Sciatic nerve (tissue), 2 donors: ENCODE measurements at regions not wholly inside any gene's neighbourhood (a gene's known extent, or its start where the extent isn't known, plus 50 kb on each side); places are given as distances from the start of the nearest gene placed in this dataset.
"Not testable (repeated sequence)": the region's sequence is repeated elsewhere in the genome, so short reads cannot be mapped to it uniquely, and the experiment has no call there.

ENCODE experiments used
- ATAC-seq: fragments of 200-7000 bp; cut with Tn5 transposase; one replicate; pipeline ENCODE4 v1.9.1; 2020; ENCODE audit warnings: mild to moderate bottlenecking, moderate library complexity
- DNase-seq: peaks from one replicate; pipeline ENCODE4 v3.0.0-alpha.2; 2020; ENCODE audit warnings: low spot score
- intact Hi-C: fragments of 100-400 bp; cut with DNase I; formaldehyde crosslinking; loops from one replicate; pipeline ENCODE4 v1.14.2; 2022
- donor health status: DM: no; HTN: no; CAD: no.
- donor health status: DM: no; HTN: no; CAD: no.

DNA sequence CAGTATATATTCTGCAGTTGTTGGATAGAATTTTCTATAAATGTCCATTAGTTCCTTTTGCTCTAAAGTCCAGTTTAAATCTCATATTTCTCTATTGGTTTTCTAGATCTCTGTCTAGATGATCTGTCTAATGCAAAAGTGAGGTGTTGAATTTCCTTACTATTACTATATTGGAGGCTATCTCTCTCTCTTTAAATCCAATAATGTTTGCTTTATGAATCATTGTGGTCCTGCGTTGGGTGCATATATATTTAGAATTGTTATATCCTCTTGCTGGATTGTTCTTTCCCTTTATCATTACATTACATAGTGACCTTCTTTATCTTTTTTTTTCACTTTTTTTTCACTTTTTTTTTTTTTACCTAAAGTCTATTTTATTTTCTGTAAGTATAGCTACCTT is 208.5 kb upstream of the ASCC3 start:
- intact Hi-C loops, result no loop called here
- ATAC-seq, result no peak

DNA sequence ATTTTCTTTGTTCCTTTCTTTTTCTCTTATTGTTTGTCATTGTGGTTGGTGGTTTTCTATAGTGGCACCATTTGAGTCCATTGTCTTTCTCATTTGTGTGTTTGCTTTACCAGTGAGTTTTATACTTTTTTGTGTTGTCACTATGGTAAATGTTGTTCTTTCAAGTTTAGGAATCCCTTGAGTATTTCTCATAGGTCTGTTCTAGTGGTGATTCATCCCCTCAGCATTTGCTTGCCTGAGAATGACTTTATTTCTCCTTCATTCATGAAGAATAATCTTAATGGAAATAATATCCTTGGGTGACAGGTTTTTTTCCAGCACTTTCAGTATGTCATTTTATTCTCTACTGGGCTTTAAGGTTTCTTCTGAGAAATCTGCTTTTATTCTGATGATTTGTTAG is 209.2 kb upstream of the ASCC3 start:
- ATAC-seq, result no peak
- intact Hi-C loops, result no loop called here
- no peak for DNase-seq

More for the DNA sequence above, 208.5 kb upstream of the ASCC3 start:
- no peak for DNase-seq

DNA sequence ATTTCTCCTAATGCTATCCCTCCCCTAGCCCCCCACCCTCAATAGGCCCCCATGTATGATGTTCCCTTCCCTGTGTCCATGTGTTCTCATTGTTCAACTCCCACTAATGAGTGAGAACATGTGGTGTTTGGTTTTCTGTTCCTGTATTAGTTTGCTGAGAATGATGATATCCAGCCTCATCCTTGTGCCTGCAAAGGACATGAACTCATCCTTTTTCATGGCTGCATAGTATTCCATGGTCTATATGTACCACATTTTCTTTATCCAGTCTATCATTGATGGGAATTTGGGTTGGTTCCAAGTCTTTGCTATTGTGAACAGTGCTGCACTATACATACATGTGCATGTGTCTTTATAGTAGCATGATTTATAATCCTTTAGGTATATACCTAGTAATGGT is 217.5 kb upstream of the ASCC3 start:
- ATAC-seq, DNase-seq, intact Hi-C loops: not testable (repeated sequence)

GRCh38 chr6:101102702-101103101 is 221.6 kb upstream of the ASCC3 start:
- intact Hi-C loops, result no loop called here
- DNase-seq (no peak), ATAC-seq (no peak)

GRCh38 chr6:101108286-101108685 is 227.2 kb upstream of the ASCC3 start:
- DNase-seq, result no peak
- ATAC-seq, result no peak
- intact Hi-C loops, result no loop called here

GRCh38 chr6:101110814-101111213 is 229.7 kb upstream of the ASCC3 start:
- ATAC-seq (peak; percentile 72), DNase-seq (no peak)
- intact Hi-C loops, result no loop called here

DNA sequence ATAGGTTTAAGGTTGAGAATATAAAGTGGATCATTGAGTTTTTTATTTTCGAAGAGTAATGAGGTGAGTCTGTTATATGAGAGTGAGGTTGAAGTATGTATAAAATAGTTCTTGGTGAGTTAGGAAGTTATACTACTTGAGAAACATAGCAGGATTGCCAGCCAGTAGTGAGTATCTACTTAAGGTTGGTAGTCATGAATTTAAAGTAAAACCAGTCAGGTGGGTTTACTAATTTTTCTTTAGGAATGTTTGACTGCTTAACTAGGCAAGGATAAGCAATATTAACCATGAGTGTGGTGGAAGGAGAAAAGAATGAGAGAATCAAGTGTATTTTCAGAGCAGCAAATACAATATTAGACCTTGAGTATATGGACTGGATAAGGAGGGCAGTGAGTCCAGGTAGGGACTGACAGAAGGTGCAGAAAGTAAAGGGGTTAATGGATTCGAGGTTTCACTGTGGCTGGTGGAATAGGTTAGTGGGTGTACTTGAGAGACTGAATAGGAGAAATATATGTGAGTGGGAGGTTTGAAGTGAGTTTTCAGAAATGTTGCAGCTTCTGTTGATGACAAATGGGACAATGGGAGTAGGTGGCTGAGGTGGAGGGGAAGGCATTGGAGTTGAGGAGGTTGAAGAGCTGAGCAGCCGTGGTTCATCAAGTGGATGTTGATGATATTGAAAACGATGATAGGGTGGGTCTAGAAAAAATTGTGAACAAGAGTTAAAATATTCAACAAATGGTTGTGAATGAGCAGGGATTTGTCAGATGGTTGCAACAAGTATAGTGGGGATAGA is 232.5 kb upstream of the ASCC3 start:
- intact Hi-C loops, result no loop called here
- ATAC-seq, result no peak

GRCh38 chr6:101114703-101115102 is 233.6 kb upstream of the ASCC3 start:
- no peak for DNase-seq
- intact Hi-C loops, result no loop called here
- ATAC-seq, result no peak

More for the DNA sequence above, 232.5 kb upstream of the ASCC3 start:
- DNase-seq, result no peak

- ATAC-seq, result no peak
- intact Hi-C loops, result no loop called here
Measured at GRCh38 chr6:101116337-101116736, 235.2 kb upstream of the ASCC3 start.

DNA sequence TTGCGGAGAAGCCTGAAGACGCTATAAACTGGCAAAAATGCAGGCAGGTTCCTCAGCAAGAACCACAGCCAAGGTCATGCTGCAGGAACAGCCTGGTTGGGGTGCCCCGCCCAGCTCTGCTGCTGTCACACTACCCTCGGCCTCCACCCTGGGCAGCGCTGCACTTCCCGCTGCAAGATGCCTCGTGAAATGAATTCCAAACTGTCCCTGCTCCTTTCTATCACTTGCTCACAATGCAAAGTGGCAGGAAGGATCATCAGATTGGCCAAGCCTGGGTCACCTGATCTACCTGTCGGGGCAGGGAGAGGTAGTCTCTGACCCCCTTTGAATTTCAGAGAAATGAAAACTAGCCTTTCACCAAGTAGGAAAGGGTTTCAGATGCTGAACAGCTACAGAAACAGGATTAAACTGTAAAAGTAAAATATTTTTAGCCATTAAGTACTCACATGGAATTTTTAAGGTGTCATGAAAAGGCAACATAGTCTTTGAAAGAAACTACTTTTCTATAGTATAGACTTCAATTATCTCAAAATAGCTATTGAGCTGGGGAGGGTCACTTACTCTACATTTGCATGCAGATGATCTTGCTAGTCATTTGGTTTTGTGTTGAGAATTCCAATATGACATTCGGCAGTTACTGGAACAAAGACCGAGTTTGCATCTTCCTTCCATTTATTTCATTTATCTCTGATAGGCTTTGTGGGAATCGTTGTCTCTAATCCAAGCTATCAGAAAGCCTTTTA is 236.4 kb upstream of the ASCC3 start:
- intact Hi-C loops, result no loop called here
- DNase-seq (no peak), ATAC-seq (no peak)

More at GRCh38 chr6:101116337-101116736, 235.2 kb upstream of the ASCC3 start:
- DNase-seq, result no peak

DNA sequence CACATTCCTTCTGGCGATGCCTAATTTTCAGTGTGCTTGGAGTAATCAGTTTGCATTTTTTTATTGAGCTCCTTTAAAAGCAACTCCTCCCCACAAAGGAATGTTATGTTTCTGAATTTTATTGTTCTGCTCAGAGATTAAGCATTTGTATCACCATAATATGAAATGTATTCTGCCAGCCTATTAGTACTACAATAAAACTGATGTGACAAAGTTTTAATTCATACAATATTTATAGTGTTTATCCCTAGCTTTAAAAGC is 236.9 kb upstream of the ASCC3 start:
- intact Hi-C loops, result no loop called here
- no peak for ATAC-seq

GRCh38 chr6:101120747-101121146 is 239.6 kb upstream of the ASCC3 start:
- intact Hi-C loops, result no loop called here
- no peak for ATAC-seq
- DNase-seq, result no peak

More for the DNA sequence above, 236.9 kb upstream of the ASCC3 start:
- DNase-seq, result no peak

GRCh38 chr6:101125380-101125971 is 244.3 kb upstream of the ASCC3 start:
- ATAC-seq (no peak), DNase-seq (no peak)
- intact Hi-C loops, result no loop called here

DNA sequence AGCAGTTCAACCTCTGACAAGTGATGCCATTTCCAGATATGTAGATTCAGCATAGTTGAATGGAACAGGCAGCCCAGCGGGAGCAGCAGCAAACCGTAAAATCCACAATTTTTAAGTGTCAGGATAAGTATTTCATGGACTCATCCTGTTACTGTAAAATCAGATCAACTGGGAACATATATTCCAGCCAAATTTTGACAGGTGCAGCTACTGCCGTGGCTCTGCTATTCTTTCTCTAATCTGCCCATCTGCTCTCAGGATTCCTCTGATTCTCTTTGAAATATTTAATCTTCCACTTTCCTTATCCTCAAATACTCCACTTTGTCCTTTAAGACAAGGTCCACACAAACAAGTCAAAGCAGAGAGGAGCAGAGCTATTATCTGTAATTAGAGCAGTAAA is 245.4 kb upstream of the ASCC3 start:
- no peak for ATAC-seq
- intact Hi-C loops, result no loop called here
- DNase-seq, result no peak

GRCh38 chr6:101129851-101130250 is 248.7 kb upstream of the ASCC3 start:
- DNase-seq (no peak), ATAC-seq (no peak)
- intact Hi-C loops, result no loop called here

DNA sequence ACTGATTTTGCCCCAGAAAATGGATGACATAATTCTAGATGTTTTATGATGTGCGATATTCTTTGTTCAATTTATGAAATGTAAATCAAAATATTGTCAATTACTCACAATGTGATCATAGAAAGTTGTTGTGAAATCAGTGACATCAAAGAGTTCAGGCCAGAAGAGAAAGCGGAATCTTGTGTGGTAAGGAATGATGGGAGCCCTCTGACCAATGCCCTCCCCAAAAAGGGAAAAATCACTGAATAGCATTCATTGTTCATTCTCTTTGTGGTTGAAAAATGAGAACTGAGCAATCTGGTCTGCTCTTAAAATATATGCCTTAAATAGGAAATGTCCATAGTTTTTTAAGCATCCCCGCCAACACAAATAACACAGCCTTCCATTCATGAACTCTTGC is 247.1 kb upstream of the GRIK2 start:
- no peak for DNase-seq
- no peak for ATAC-seq
- intact Hi-C loops, result no loop called here

GRCh38 chr6:101150226-101150625 is 243.3 kb upstream of the GRIK2 start:
- ATAC-seq (no peak), DNase-seq (no peak)
- intact Hi-C loops, result no loop called here

DNA sequence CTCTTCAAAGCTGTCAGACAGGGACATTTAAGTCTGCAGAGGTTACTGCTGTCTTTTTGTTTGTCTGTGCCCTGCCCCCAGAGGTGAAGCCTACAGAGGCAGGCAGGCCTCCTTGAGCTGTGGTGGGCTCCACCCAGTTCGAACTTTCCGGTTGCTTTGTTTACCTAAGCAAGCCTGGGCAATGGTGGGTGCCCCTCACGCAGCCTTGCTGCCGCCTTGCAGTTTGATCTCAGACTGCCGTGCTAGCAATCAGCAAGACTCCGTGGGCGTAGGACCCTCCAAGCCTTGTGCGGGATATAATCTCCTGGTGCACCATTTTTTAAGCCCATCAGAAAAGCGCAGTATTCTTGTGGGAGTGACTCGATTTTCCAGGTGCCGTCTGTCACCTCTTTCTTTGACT is 235.9 kb upstream of the GRIK2 start:
- intact Hi-C loops, DNase-seq, ATAC-seq: not testable (repeated sequence)

DNA sequence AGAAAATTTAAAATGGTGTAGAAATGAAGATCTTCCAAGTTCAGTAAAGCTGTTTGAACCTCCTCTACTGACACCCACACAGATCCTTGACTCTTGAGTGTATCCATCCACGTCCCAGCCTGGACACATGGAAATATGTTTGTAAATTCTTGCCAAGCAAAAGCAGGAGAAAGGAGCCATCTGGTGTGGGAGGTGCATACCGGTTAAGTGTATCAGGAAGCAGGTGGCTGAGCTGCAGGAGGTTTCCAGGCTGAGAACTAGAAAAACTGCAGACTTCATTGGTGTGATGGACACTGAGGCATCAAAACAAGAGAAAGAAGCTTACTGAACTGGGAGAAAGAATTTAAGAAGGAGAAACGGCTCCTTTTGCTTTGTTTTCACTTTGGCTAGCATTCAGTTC is 229.9 kb upstream of the GRIK2 start:
- no peak for ATAC-seq
- intact Hi-C loops, result no loop called here

GRCh38 chr6:101167638-101168037 is 225.9 kb upstream of the GRIK2 start:
- ATAC-seq (no peak), DNase-seq (no peak)
- intact Hi-C loops, result no loop called here

More for the DNA sequence above, 229.9 kb upstream of the GRIK2 start:
- DNase-seq, result no peak
